Endothelial cell (in vitro differentiated cells): ENCODE measurements at regions not wholly inside any gene's neighbourhood (a gene's known extent, or its start where the extent isn't known, plus 50 kb on each side); places are given as distances from the start of the nearest gene placed in this dataset.
"Not testable (repeated sequence)": the region's sequence is repeated elsewhere in the genome, so short reads cannot be mapped to it uniquely, and the experiment has no call there.

Experiments used
- DNase-seq: peaks from one replicate; pipeline ENCODE4 v3.0.0; 2021; ENCODE audit warnings: low spot score
- H3K27ac Mint-ChIP-seq: one replicate; pipeline ENCODE4 v1.8.0; 2021; ENCODE audit warnings: mixed read lengths, inconsistent platforms; ENCODE audit not compliant: unreplicated experiment
- H3K27me3 Mint-ChIP-seq: one replicate; pipeline ENCODE4 v1.8.0; 2021; ENCODE audit warnings: mild to moderate bottlenecking, moderate library complexity, mixed read lengths, inconsistent platforms; ENCODE audit not compliant: unreplicated experiment
- H3K36me3 Mint-ChIP-seq: one replicate; pipeline ENCODE4 v1.8.0; 2021; ENCODE audit warnings: mild to moderate bottlenecking, low read depth, mixed read lengths, inconsistent platforms; ENCODE audit not compliant: unreplicated experiment
- H3K4me1 Mint-ChIP-seq: one replicate; pipeline ENCODE4 v1.8.0; 2021; ENCODE audit warnings: mild to moderate bottlenecking, mixed read lengths, inconsistent platforms; ENCODE audit not compliant: unreplicated experiment
- H3K4me3 Mint-ChIP-seq: one replicate; pipeline ENCODE4 v1.8.0; 2021; ENCODE audit warnings: mild to moderate bottlenecking, mixed read lengths, inconsistent platforms; ENCODE audit not compliant: unreplicated experiment
- H3K9me3 Mint-ChIP-seq: one replicate; pipeline ENCODE4 v1.8.0; 2021; ENCODE audit warnings: mixed read lengths, inconsistent platforms; ENCODE audit not compliant: unreplicated experiment
- TF ChIP-seq, protein P1 (sequence below): fragments of 200-600 bp; sonication (generic); IDR thresholded peaks from one replicate; pipeline ENCODE4 v1.5.0; 2021; ENCODE audit warnings: antibody characterized with exemption; ENCODE audit not compliant: unreplicated experiment

DNA sequence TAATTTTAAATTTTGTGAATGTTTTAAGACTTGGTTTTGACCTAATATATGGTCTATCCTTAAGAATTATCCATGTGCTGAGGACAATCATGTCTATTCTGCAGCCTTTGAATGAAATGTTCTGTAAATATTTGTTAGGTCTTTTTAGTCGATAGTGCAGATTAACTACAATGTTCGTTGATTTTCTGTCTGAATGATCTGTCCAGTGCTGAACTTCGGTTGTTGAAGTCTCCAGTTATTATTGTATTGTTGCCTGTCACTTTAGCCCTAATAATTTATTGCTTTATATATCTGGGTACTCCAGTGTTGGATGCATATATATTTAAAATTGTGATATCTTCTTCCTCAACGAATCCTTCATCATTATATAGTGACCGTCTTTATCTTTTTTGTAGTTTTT lies 218.3 kb upstream of the ZC4H2 start:
- Mint-ChIP-seq H3K4me1 (peaks cover 2% of the 10 kb centered on the region), H3K9me3 (no peaks in the 10 kb centered on the region), H3K36me3 (no peaks in the 10 kb centered on the region), H3K4me3 (no peak overlapping the region), H3K27me3 (no peaks in the 10 kb centered on the region), H3K27ac (no peak overlapping the region)
- no peak for DNase-seq
- TF ChIP-seq, protein P1, sequence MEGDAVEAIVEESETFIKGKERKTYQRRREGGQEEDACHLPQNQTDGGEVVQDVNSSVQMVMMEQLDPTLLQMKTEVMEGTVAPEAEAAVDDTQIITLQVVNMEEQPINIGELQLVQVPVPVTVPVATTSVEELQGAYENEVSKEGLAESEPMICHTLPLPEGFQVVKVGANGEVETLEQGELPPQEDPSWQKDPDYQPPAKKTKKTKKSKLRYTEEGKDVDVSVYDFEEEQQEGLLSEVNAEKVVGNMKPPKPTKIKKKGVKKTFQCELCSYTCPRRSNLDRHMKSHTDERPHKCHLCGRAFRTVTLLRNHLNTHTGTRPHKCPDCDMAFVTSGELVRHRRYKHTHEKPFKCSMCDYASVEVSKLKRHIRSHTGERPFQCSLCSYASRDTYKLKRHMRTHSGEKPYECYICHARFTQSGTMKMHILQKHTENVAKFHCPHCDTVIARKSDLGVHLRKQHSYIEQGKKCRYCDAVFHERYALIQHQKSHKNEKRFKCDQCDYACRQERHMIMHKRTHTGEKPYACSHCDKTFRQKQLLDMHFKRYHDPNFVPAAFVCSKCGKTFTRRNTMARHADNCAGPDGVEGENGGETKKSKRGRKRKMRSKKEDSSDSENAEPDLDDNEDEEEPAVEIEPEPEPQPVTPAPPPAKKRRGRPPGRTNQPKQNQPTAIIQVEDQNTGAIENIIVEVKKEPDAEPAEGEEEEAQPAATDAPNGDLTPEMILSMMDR = no peak

GRCh38 chrX:65163325-65163724 lies 187.1 kb upstream of the ZC4H2 start:
- not testable (repeated sequence) for H3K36me3 Mint-ChIP-seq, H3K9me3 Mint-ChIP-seq, H3K27ac Mint-ChIP-seq, H3K4me1 Mint-ChIP-seq, H3K4me3 Mint-ChIP-seq, H3K27me3 Mint-ChIP-seq, DNase-seq

DNA sequence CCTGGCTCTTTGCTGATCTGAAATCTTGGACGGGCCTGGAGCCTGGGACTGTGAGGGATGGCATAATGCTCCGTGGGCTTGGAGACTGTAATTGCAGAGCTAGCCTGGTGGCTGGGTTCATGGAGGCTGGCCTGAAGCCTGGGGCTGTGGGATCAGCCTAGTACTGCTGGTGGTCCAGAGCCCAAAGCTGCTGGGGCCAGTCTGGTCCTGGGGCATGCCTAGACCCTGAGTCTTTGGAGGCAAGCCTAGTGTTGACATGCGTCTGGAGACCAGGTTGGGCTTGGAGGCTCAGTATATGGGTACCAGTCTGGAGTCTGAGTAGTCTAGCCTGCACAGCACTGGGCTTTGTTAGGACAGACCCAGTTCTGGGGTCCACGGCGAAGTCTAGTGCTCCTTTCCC lies 172.0 kb upstream of the ZC4H2 start:
- H3K9me3 Mint-ChIP-seq = no peaks in the 10 kb centered on the region
- H3K36me3 Mint-ChIP-seq = no peaks in the 10 kb centered on the region
- no peak overlapping the region for H3K4me3 Mint-ChIP-seq
- no peak overlapping the region for H3K27ac Mint-ChIP-seq
- TF ChIP-seq, protein P1 = no peak
- H3K4me1 Mint-ChIP-seq = no peaks in the 10 kb centered on the region
- no peak for DNase-seq
- no peaks in the 10 kb centered on the region for H3K27me3 Mint-ChIP-seq

- Mint-ChIP-seq H3K27ac (no peak overlapping the region), H3K4me1 (no peaks in the 10 kb centered on the region), H3K9me3 (no peaks in the 10 kb centered on the region), H3K36me3 (no peaks in the 10 kb centered on the region), H3K4me3 (no peak overlapping the region), H3K27me3 (no peaks in the 10 kb centered on the region)
- TF ChIP-seq, protein P1 = no peak
- no peak for DNase-seq
These were observed 160.2 kb upstream of the ZC4H2 start for GRCh38 chrX:65136424-65136823.

DNA sequence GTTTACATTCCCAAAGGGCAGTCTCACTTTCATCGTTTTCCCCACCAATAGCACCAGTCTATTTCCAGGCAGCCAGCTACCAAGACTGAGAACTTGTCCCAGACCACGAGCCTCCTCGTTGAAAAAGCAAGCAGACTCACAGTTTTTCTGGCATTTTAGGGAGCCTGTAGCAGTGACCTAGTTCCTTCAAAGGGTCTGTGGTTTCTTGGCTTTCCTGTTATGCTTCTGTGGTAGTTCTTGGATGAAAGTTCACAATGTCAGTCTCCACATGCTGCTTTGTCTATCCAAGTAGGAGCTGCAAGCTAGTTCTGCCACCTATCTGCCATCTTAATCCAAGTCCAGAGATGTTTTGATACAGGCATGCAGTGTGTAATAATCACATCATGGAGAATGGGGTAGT lies 151.6 kb upstream of the ZC4H2 start:
- no peak overlapping the region for H3K27ac Mint-ChIP-seq
- H3K4me1 Mint-ChIP-seq = no peaks in the 10 kb centered on the region
- TF ChIP-seq, protein P1 = no peak
- no peaks in the 10 kb centered on the region for H3K36me3 Mint-ChIP-seq
- H3K27me3 Mint-ChIP-seq = no peaks in the 10 kb centered on the region
- no peak overlapping the region for H3K4me3 Mint-ChIP-seq
- no peak for DNase-seq
- no peaks in the 10 kb centered on the region for H3K9me3 Mint-ChIP-seq

GRCh38 chrX:65098851-65099250 lies 122.6 kb upstream of the ZC4H2 start:
- H3K27me3 Mint-ChIP-seq = peaks cover 3% of the 10 kb centered on the region
- no peaks in the 10 kb centered on the region for H3K4me1 Mint-ChIP-seq
- no peaks in the 10 kb centered on the region for H3K36me3 Mint-ChIP-seq
- peaks cover 4% of the 10 kb centered on the region for H3K9me3 Mint-ChIP-seq
- no peak for DNase-seq
- TF ChIP-seq, protein P1 = no peak
- no peak overlapping the region for H3K27ac Mint-ChIP-seq
- no peak overlapping the region for H3K4me3 Mint-ChIP-seq
